ENCODE measurements at regions not wholly inside any gene's neighbourhood (a gene's known extent, or its start where the extent isn't known, plus 50 kb on each side); places are given as distances from the start of the nearest gene placed in this dataset.
"Not testable (repeated sequence)": the region's sequence is repeated elsewhere in the genome, so short reads cannot be mapped to it uniquely, and the experiment has no call there.

DNA sequence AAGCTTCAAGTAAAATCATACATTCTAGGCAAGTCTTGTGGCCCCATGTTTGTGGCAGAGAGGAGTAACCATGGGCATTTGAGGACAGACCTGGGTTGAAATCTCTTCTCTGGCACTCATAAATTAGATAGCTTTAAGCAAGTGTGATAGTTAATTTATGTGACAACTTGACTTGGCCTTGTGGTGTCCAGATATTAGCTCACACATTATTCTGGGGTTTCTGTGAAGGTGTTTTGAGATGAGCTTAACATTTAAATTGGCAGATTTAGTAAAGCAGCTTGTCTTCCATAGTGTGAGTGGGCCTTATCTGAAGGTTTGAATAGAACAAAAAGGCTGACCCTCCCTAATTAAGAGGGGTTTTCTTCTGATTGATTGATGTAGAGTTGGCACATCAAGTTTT lies 161.4 kb upstream of the SPRY2 start:
- H3K4me3 ChIP-seq (ENCODE audit: low read depth, low read length): no peak overlapping the region
- TF ChIP-seq, protein P1, sequence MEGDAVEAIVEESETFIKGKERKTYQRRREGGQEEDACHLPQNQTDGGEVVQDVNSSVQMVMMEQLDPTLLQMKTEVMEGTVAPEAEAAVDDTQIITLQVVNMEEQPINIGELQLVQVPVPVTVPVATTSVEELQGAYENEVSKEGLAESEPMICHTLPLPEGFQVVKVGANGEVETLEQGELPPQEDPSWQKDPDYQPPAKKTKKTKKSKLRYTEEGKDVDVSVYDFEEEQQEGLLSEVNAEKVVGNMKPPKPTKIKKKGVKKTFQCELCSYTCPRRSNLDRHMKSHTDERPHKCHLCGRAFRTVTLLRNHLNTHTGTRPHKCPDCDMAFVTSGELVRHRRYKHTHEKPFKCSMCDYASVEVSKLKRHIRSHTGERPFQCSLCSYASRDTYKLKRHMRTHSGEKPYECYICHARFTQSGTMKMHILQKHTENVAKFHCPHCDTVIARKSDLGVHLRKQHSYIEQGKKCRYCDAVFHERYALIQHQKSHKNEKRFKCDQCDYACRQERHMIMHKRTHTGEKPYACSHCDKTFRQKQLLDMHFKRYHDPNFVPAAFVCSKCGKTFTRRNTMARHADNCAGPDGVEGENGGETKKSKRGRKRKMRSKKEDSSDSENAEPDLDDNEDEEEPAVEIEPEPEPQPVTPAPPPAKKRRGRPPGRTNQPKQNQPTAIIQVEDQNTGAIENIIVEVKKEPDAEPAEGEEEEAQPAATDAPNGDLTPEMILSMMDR (IDR thresholded peaks at IDR 0.05; ENCODE audit: low read depth, low read length): no peak

DNA sequence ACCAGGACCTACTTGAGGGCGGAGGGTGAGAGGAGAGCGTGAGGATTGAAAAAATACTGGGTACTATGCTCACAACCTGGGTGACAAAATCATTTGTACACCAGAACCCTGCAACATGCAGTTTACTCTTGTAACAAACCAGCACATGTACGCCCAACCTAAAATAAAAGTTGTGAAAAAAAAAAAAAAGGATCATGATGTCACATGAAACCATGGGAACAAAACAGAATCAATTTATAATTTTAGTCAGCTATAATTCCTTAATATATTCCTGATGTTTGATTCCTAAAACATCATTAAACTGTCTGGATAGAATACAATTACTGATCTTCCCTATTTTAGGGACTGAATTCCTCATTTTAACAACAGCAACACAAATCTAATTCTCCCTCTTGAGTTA lies 160.6 kb upstream of the SPRY2 start:
- TF ChIP-seq, protein P1 (IDR thresholded peaks at IDR 0.05; ENCODE audit: low read depth, low read length): no peak
- H3K4me3 ChIP-seq (ENCODE audit: low read depth, low read length): no peak overlapping the region

DNA sequence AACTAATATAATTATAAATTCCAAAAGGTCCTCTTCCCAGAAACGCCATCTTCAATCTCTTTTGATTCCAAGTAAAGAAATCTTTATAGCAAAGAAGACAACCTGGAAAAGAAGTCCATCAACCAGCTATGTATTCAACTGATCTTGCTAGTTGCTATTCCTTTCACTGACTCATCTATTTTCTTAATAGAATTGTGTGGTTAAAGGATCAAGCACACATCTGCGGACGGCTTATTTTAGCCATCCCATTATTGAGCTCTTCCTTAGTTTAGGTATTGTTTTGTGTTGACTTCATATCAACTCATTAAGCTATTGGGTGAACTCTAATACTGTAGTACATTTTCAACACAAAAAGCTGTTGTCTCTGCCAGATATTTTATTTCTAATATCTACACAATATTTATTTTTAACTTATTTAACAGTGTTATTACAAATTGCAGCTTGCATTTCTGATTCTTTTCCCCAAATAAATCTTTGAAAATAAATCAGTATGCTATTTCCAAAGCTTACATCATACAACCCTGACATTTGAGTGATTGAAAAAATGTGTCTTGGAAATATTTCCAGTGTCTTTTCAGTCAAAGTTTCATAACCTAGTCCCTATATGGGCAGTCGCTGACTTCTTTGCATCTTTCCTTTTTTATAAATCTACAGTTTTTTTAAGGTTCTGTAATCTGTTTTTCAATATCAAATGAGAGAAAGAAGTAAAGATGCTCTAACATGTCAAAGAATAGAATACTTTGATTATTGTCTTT lies 158.8 kb upstream of the SPRY2 start:
- H3K4me3 ChIP-seq (ENCODE audit: low read depth, low read length): no peak overlapping the region
- TF ChIP-seq, protein P1 (IDR thresholded peaks at IDR 0.05; ENCODE audit: low read depth, low read length): no peak

DNA sequence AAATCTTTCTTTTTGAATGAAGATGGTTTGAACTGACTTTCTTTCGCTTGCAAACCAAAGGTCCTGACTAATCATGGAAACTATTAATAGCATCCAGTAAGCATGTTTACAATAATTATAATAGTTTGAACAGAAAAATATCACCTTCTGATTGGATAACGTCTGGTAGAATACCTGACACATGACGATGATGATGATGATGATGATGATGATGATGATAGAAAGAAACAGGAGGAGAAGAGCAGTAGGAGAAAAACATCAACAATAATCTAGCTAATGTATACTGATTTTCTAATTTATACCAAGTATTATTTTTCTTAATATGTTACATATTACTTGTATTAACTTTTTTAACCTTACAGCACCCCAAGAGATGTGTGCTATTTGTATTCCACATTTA lies 157.5 kb upstream of the SPRY2 start:
- TF ChIP-seq, protein P1 (IDR thresholded peaks at IDR 0.05; ENCODE audit: low read depth, low read length): no peak
- no peak overlapping the region for H3K4me3 ChIP-seq (ENCODE audit: low read depth, low read length)

DNA sequence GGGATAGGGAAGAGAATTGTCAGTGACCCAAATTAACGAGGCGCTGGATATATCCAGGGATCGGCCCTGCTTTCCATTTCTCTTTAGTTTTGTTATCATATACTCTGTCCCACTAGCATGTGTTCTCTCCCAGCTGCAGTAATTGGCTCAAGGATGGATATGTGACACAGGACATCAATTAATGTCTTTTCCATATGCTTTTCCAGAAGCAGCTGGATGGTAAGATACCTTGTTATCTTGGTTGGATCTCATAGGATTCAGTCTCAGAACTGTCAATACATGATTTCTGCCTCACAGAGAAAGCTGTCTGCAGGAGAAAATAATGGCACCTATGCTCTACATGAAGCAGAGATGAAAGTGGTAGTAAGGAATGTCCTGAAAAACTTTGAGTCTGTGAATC lies 157.1 kb upstream of the SPRY2 start:
- TF ChIP-seq, protein P1 (IDR thresholded peaks at IDR 0.05; ENCODE audit: low read depth, low read length): no peak
- no peak overlapping the region for H3K4me3 ChIP-seq (ENCODE audit: low read depth, low read length)

DNA sequence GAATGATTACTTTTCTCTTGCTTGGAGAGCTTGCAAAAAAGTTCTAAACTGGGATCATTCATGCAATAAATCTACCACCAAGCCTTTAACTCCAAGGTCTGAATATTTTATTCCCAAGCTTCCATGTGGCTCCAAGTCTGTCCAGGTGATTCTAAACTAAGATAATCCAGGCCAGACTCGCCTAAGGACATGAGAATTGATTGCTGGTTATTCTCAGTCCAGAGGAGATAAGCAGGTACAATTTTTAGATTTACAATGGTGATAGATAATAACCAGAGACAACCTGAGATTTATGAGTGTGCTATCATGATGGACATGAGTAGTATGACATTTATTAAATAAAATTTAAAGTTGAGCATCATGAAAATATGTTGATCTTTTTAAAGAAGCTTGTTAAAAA lies 156.5 kb upstream of the SPRY2 start:
- no peak overlapping the region for H3K4me3 ChIP-seq (ENCODE audit: low read depth, low read length)
- TF ChIP-seq, protein P1 (IDR thresholded peaks at IDR 0.05; ENCODE audit: low read depth, low read length): no peak

DNA sequence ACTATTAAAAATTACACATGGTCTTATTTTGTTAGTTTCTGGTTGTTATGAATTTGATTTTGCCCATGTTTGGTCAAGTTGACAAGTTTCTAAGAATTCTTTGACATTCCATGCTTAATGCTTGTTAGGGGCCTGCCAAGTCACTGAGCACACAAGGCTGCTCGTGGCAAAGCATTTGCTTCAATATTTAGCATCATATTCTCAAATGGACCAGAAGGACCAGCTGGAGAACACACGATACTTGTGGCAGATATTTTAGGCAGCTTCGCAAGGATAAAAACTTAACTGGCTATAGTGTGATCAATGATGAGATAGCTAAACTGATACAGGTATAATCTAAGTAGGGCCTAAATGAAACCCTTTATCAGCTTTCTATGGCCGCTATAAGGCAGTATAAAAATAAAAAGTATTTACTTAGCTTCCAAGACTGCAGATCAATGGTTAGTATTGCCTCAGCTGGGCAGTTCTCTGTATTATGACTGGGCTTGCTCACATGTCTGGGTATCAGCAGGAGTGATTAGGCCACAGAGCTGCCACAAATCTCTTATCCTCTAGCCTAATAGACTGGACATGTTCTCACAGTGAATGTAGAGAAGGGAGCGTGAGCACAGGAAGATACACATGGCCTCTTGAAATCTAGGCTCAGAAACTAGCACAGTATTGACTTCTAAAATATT lies 155.9 kb upstream of the SPRY2 start:
- no peak overlapping the region for H3K4me3 ChIP-seq (ENCODE audit: low read depth, low read length)
- TF ChIP-seq, protein P1 (IDR thresholded peaks at IDR 0.05; ENCODE audit: low read depth, low read length): no peak

DNA sequence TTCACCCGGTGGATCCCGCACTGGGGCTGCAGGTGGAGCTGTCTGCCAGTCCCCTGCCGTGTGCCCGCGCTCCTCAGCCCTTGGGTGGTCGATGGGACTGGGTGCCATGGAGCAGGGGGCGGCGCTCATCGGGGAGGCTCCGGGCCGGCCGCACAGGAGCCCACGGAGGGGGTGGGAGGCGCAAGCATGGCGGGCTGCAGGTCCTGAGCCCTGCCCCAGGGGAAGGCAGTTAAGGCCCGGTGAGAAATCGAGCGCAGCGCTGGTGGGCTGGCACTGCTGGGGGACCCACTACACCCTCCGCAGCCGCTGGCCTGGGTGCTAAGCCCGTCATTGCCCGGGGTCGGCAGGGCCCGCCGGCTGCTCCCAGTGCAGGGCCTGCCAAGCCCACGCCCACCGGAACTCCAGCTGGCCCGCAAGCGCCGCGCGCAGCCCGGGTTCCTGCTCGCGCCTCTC lies 149.6 kb upstream of the SPRY2 start:
- H3K4me3 ChIP-seq (ENCODE audit: low read depth, low read length): not testable (repeated sequence)

Data from WI38 (cell line).